Fibroblast of skin of left biceps (primary cell): ENCODE measurements at regions not wholly inside any gene's neighbourhood (a gene's known extent, or its start where the extent isn't known, plus 50 kb on each side); places are given as distances from the start of the nearest gene placed in this dataset.

ENCODE experiments used
- DNase-seq, 2 experiments: peaks; one replicate each; pipeline ENCODE4 v3.0.0-alpha.2; 2013; ENCODE audit warnings: low read depth in 2 of 2

DNA sequence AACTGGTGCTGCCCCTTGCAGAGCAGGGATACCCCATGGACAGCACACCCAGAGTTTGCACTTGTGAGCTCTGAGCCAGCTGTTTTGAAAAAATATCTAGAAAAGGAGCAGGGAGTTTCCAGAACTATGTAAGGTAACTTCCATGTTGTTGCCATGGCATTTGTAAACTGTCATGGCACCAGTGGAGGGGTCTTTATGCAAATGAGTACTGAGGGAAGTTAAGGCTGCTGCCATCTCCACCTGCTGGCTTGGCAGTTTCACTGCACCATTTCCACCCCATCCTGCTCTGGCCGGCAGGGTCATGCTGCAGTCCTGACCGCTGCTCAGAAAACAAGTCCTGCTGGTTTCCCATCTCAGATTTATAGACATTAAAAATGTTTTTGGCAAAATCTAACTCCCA lies 52.3 kb upstream of the SNTG2 start:
- DNase-seq = no peak

DNA sequence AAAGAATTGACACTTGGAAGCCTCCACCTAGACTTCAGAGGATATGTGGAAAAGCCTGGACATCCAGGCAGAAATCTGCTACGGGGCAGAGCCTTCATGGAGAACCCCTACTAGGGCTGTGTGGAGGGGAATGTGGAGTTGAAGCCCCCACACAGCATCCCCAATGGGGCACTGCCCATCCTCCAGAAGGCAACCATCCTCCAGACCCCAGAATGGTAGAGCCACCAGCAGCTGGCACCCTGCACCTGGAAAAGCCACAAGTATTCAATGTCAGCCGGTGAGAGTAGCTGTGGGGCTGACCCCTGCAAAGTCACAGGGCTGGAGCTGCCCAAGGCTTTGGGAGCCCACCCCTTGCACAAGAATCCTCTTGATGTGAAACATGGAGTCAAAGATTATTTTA lies 53.6 kb upstream of the SNTG2 start:
- no peak for DNase-seq

DNA sequence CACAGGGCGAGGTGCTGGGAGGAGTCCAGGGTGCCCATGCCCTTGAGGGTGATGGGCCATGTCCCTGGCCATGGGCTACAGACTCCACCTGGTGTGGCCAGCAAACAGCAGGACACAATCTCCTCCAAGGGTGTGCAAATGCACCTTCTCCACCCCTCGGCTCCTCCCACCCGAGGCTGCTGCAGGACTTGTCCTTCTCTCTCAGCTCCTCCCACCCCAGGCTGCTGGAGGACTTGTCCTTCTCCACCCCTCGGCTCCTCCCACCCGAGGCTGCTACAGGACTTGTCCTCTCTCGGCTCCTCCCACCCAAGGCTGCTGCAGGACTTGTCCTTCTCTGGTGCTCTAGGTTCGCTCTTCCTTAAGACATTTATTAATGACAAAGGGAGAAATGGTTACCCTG lies 57.3 kb upstream of the SNTG2 start:
- DNase-seq = no peak

DNA sequence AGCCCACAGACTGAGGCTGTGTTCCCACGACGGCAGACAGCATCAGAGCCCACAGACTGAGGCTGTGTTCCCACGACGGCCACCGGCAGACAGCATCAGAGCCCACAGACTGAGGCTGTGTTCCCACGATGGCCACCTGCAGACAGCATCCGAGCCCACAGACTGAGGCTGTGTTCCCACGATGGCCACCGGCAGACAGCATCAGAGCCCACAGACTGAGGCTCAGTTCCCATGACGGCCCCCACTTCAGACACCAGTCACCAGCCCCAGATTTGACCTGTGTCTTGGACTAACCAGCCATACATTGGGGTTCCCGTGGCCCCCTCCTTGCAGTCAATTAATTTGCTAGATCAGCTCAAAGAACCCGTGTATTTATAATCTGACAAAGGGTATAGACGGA lies 57.8 kb upstream of the SNTG2 start:
- DNase-seq = no peak

DNA sequence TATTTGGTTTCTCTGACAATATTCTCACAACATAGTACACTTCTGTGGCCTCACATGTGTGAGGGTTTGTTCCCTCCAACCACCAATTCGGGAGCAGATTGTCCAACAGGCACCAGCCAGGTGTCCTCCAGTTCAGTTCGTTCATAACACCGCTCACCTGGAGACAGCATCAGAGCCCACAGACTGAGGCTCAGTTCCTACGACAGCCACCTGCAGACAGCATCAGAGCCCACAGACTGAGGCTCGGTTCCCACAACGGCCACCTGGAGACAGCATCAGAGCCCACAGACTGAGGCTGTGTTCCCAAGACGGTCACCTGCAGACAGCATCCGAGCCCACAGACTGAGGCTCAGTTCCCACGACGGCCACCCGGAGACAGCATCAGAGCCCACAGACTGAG lies 58.2 kb upstream of the SNTG2 start:
- DNase-seq = no peak

DNA sequence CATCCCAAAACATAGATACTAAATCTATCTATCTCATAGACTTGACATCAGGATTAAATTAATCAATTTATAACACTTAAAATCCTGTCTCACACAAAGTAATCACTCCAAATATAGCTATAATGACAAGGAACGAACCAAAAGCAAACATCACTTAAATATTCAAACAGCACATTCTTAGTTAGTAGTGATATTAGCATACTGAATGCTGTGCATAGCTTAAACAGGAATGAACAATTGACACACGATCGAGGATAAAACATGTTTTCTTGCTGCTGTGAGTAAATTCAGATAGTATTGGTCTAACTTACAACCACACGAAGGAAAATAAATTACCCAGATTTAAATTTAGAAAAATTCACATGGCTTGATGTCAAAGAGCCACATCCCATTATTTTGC lies 58.9 kb upstream of the SNTG2 start:
- DNase-seq = no peak

DNA sequence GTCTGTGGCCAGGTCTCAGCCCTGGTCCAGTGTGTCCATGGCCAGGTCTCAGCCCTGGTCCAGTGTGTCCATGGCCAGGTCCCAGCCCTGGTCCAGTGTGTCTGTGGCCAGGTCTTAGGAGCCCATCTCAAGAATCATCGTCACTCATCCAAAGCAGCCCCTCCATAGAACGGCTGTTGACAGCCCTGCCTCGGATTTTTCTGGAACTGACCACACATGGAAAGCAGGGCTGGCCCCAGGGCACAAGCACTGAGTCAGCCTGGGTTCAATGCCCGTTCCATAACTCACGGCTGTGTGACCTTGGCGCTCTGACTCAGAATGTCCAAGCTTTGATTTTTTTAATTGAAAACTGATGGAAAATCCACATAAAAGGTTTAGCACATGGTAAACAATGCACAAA lies 59.9 kb upstream of the SNTG2 start:
- DNase-seq = no peak

DNA sequence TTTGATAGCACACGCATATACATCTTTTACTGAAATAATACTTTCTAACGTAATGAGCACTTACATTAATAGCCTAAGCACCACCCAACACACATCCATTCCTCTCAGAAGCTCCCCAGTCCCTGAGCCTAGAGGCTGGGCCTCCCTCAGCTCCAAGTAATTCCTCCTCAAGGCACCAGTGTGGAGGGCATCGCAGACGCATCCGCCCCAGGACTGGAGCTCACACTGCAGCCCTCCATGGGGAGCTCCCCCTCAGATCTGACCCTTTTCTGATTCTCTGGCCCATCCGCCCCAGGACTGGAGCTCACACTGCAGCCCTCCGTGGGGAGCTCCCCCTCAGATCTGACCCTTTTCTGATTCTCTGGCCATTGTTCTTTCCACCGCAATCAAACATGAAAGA lies 60.4 kb upstream of the SNTG2 start:
- DNase-seq = no peak

DNA sequence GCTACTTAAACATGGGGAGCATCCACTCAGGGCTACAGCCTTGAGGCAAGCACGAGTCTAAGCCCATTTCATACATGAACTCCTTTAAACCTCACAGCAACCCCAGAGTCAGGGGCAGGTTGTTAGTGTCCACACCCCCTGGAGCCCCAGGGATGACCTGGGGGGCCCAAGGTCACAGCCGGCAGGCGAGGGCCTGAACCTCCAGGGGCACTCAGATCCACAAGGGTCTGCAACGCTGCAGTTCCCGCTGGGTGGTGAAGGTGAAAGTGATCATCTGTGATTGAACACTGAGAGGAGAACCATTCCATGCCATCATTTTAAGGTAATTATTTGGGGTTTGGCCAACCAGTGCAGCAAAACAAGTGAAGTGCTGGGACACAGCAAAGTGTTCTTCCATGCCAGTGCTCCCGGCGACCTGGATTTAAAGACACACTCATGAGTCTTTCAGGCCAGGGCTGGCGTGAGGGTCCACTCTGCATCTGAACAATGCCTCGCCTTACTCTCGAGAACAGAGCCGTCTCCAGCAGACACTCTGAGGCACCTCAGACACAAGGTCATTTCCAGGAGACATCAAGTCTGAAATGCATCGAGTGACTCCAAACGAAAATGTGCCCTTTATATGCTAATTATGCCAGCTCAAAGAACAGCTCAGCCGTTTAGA lies 61.6 kb upstream of the SNTG2 start:
- no peak for DNase-seq

DNA sequence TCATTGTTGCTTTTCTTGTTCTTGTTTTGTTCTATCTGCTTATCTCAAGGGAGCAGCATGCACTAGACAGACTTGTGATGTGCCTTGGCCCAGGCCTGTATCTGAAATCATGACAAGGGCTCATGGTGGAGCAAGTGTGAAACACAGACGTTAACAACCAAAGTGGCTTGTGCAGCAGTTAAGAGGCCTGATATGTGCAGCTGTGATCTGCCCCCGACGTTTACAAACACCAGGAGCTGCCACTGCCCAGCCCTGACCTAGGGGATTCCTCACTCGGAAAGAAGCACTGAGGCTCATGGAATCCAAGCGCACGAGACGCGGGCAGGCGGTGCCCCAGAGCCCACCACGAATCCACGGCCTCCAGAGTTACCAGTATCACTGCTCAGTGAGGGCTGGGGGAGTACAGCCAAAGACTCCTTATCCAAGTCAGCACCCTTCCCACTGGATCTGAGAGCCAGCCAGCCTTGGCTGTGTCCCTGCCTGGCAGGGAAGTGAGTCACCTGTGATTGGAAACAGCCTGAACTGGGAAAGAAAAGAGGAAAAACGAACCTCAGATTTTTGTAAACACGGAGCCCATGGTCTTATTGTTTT lies 62.3 kb upstream of the SNTG2 start:
- DNase-seq = no peak

DNA sequence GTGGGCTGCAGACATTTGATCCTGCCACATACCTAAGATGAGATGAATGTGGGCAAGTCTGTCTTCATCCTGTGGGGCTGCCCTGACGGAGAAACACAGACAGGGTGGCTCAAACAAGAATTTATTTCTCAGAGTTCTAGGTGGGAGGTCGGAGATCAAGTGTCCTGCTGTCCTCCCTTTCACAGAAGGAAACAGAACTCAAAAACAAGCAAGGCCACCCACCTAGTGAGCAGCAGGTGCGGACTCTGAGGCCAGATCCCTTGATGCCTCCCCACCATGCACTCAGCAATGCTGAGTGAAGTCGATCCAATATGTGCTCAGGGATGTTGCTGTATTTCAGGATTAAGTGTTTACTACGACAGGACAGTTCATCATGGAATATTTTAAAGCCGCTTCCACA lies 63.0 kb upstream of the SNTG2 start:
- DNase-seq = no peak

DNA sequence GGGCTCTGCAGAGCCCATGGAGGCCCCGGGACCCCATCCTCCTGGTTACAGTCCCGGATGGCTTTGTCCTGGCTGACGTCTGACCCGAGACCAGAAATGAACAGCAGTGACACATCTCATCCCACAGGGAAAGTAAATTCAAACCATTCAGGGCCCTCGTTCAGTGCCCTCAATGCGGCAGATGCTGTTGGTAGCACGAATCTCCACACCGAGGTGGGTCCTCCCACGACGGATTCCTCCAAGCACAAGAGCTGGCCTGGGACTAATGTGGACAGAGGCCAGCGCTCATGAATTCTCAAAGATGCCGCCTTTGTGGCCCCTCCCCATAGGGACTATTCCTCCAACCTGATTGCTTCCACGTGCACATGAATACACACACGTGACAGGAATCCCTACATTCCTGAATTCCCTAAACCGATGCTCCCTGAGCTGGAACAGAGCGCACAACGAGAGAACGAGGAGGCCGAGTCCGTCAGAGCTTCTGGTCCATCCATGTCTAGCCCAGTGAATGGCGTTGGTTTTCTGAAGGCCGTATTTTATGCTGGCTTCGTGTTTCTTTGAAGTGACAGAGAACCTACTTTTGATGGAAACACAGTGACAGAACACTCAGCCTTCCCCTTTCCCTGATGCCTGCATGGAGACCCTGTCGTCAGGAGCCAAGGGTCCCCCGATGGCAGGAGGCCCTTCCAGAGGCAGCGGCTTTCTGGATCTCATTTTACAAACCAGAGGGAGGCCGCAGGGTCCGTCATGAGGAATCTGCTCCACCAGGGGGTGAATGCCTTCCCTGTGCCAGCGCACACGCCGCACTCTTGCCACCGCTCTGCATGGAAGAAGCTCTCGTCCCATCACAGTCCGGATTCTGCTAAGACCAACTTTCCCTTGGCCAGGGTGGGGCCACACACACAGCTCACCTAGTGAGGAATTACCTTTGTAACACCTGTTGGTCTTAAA lies 64.3 kb upstream of the SNTG2 start:
- no peak for DNase-seq

DNA sequence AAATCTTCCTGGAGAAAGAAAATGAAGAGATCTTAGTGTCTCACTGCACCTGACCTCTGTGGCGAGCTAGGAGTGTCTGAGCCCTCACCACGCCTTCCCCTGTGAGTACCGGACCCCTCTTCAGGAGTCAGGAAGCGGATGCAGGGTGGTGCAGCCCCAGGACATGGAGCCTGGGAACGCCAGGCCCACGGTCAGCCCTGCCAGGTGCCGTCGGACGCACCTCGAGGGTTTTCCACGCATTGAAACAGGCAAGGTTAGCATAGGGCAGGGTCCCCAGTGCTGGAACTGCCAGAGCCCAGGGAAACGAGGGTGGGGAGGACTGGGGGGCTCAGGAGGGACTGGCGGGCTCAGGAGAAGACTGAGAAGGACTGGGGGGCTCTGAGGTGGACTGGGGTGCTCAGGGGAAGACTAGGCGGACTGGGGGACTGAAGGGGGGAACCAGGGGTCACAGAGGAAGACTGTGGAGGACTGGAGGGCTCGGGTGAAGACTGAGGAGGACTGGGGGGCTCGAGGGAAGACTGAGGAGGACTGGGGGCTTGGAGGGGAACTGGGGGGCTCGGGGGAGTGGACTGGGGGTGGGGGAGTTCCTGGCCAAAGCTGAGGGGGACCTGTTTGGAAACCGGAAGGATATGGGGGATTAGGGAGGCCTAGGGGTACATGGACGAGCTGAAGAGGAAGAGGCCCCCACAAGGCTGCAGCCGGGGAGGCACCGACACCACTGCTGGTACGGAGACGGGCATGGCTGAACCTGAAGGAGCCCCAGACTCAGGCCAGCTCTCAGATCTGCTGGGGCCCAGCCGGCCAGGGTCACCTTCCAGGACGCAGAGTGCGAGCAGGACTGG lies 65.2 kb upstream of the SNTG2 start:
- no peak for DNase-seq

DNA sequence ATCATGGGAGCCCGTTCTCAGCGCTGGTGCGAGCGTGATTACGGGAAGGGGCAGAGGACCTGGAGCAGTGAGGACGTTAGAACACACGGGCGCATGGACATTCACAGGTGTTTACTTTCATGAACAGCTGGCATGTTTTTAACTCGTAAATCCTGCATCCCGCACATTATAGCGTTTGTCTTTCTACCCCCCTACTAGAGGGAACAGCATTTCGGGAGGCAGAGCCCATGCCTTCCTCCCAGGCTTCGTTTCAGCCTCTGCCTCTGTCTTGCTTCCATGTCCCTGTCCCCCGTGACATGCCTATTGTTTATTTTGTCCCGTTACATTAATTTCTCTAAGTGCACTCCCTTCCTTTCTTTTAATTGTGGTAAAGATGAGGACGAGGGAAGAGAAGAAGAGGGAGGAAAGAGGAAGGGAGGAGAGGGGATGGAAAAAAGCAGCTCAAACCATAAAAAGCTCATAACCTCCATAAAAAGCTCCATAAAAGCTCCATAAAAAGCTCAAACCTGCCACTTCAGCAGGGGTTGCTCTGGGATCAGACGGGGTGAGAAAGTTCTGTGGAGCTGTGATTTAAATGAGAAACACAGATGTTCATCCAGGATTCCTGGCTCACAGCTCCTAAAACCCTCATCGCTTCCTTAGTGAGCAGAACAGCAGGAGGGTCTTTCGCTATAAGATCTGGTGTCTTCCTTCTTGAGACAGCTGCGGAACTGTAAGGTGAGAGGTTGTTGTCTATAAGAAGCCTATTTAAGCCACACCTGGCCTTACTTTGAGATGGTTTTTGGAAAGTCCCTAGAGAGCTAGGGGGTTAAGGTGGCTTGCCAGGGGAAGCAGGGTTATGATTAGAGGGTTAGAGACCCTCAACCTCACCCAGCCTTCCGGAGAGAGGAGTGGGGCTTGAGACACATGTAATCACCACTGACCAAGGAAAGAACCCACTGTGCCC lies 66.6 kb upstream of the SNTG2 start:
- no peak for DNase-seq

DNA sequence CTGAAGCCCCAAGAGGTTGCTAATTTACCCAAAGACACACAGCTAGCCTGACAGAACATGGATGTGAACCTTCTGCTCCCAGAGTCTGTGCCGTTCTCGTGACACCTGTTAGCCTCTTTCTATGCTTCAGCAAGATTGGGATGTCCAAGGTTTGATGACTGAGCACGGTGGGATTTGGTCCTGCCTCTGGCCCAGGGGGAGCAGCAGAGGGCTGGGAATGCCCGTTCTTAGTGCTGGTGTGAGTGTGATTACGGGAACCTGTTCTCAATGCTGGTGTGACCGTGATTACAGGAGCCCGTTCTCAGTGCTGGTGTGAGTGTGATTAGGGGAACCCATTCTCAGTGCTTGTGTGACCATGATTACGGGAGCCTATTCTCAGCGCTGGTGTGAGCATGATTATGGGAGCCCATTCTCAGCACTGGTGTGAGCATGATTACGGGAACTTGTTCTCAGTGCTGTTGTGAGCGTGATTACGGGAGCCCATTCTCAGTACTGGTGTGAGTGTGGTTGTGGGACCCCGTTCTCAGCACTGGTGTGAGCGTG lies 67.3 kb upstream of the SNTG2 start:
- no peak for DNase-seq

DNA sequence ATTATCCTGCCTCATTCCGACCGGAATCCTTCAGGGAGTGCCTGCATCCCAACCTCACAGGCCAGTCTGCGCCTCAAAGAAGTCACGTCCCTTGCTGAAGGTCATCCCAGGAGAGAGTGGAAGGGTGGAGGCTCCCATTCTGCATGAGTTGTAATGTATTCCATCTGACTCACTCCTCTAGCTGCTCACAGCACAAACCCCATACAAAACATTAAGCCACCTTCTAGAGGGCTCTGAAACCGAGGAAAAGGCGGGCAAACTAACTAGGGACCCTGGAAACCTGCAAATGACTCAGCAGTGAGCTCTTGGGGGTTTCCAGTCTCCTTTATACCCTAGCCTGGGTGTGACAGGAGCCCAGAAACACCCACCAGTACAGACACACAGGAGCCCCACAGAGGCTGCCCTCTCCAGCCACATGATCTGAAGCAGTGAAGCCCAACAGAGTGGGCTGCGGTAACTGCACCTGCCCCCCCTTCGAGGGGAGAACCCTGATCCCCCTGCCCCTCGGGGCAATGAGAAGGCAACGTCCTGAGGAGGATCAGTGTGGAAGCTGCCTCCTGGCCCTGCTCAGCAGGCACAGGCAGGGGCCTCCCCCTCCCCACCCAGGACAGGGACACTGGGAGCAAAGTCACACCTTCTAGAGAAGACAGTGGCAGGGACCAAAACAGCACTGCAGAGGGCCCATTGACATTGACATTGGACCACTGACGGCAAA lies 69.3 kb upstream of the SNTG2 start:
- DNase-seq = no peak

DNA sequence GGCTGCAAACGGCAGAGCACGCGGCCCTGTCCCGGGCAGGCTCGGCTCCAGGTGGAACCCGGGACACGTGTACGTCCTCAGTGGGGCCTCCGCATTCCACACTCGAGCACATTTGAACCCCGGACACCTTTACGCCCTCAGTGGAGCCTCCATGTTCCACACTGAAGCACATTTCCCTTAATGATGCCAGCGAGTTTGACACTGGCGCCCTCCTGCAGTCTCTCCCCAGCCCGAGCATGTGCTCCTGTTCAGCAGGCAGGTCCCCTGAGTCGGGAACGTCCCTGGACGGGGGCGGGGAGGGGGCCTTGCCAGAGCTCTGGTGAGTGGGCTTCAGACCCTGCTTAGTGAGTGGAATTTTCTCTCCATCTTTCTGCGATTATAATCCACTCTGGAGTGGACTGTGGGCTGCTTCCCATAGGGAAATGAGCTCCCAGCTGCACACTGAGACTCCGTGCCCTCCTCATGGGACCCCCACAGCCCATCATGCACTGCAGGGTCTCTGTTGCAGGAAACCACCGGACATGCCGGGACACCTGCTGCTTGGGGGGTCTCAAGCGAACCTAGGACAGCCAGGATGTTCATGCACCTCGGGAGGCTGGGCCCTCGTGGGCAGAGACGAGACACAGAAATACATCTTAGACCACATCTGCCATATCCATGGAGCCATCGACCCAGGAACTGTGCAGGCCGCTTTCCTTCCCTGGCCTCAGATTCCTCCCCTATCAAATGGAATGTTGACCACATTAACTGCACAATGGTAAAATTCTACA lies 70.3 kb upstream of the SNTG2 start:
- no peak for DNase-seq

DNA sequence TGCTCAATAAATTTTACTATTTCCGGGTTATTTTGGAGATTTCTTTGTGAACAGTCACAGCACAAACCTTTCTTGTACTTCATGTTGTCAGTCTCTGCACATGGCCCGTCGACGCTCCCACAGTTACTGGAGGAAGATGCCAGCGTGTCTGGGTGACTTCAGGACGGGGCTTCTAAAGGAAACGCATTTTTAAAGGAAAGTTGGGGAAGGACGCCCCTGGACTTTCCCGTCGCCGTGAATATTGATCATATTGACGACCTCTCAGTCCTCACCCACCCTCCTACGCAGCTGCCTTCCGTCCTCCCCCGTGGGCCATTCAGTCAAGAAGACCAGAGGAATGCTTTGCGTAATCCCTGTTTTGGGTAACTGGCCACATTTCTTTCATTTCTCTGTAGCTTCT lies 71.1 kb upstream of the SNTG2 start:
- DNase-seq = no peak

DNA sequence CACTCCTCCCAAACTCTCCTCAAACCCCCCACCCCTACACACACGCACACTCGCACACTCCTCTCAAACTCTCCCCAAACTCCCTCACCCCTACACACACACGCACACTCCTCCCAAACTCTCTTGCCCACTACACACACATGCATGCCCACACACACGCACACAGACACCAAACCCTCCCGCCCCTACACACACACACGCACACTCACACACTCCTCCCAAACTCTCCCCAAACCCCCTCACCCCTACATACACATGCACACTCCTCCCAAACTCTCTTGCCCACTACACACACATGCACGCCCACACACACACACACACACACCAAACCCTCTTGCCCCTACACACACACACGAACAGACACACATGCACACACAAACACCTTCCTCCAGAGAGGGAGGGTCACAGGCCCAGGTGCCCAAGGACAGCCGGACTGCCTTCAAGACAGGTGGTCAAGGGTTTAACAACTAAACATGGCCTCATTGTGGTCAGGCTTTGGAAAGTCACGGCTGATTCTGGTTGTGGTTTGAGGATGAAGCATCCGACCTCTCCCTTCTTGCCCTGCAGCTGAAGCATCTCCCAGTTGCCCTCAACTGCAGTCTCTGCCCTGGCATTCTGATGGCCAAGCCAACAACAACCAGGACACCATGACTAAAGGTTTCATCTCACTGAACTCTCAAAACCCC lies 72.3 kb upstream of the SNTG2 start:
- no peak for DNase-seq
